Left colon (tissue), 2 donors: ENCODE measurements at regions not wholly inside any gene's neighbourhood (a gene's known extent, or its start where the extent isn't known, plus 50 kb on each side); places are given as distances from the start of the nearest gene placed in this dataset.
A peak's percentile ranks its signal among the peaks of the same experiment; 100 is the strongest.

Experiments used
- ATAC-seq: fragments of 200-7000 bp; cut with Tn5 transposase; one replicate; pipeline ENCODE4 v1.9.1; 2020; ENCODE audit warnings: mild to moderate bottlenecking, moderate library complexity
- DNase-seq, 2 donors: peaks; one replicate each; pipeline ENCODE4 v3.0.0-alpha.2; 2020
- intact Hi-C, 2 donors: fragments of 100-400 bp; cut with DNase I in 1 of 2; cut with micrococcal nuclease in 1 of 2; formaldehyde crosslinking; loops; one replicate each; pipeline versions ENCODE4 v1.11.2 to v1.14.0; 2022; cut with DNase I, micrococcal nuclease
- donor health status: DM: no; HTN: no; CAD: no.
- donor health status: DM: yes; HTN: yes; CAD: no.

GRCh38 chr10:28807760-28808613 lies 130.7 kb downstream of the BAMBI start:
- DNase-seq (no peak), ATAC-seq (no peak)
- intact Hi-C loops: no loop called here

GRCh38 chr10:28808693-28809092 lies 131.4 kb downstream of the BAMBI start:
- ATAC-seq: no peak

GRCh38 chr10:28810057-28810870 lies 132.9 kb downstream of the BAMBI start:
- ATAC-seq (no peak), DNase-seq (no peak)
- intact Hi-C loops: no loop called here

More at GRCh38 chr10:28808693-28809092, 131.4 kb downstream of the BAMBI start:
- DNase-seq: no peak
- intact Hi-C loops: no loop called here

GRCh38 chr10:28811639-28812349 lies 134.5 kb downstream of the BAMBI start:
- DNase-seq (no peak), ATAC-seq (no peak)
- intact Hi-C loops: no loop called here

- intact Hi-C loops: no loop called here
- DNase-seq: no peak
- no peak for ATAC-seq
These were observed 135.4 kb downstream of the BAMBI start for GRCh38 chr10:28812384-28813372.

- DNase-seq (no peak), ATAC-seq (no peak)
- intact Hi-C loops: no loop called here
These were observed 138.4 kb downstream of the BAMBI start for GRCh38 chr10:28815681-28816080.

- DNase-seq: no peak
- ATAC-seq: no peak
- intact Hi-C loops: no loop called here
These were observed 145.6 kb downstream of the BAMBI start for GRCh38 chr10:28822719-28823464.

GRCh38 chr10:28823501-28824075 lies 146.3 kb downstream of the BAMBI start:
- DNase-seq: no peak
- intact Hi-C loops: no loop called here
- no peak for ATAC-seq

GRCh38 chr10:28833313-28833712 lies 156.0 kb downstream of the BAMBI start:
- DNase-seq (no peak), ATAC-seq (no peak)
- intact Hi-C loops: no loop called here

- DNase-seq (no peak), ATAC-seq (no peak)
- intact Hi-C loops: no loop called here
These were observed 159.1 kb downstream of the BAMBI start for GRCh38 chr10:28836435-28836743.

- ATAC-seq: no peak
- intact Hi-C loops: no loop called here
These were observed 160.5 kb downstream of the BAMBI start for GRCh38 chr10:28837613-28838390.

GRCh38 chr10:28838908-28839307 lies 161.6 kb downstream of the BAMBI start:
- peak; percentile 23 to 37 for DNase-seq
- peak; percentile 97 for ATAC-seq
- intact Hi-C loops: no loop called here

More at GRCh38 chr10:28837613-28838390, 160.5 kb downstream of the BAMBI start:
- no peak for DNase-seq

- DNase-seq: no peak
- ATAC-seq: peak; percentile 68
- intact Hi-C loops: no loop called here
These were observed 162.3 kb downstream of the BAMBI start for GRCh38 chr10:28839600-28840007.

- intact Hi-C loops: no loop called here
- no peak for DNase-seq
- ATAC-seq: no peak
These were observed 162.9 kb downstream of the BAMBI start for GRCh38 chr10:28840202-28840601.

- ATAC-seq (no peak), DNase-seq (no peak)
- intact Hi-C loops: no loop called here
These were observed 163.7 kb downstream of the BAMBI start for GRCh38 chr10:28840971-28841370.

- DNase-seq: no peak
- ATAC-seq: no peak
- intact Hi-C loops: no loop called here
These were observed 164.3 kb downstream of the BAMBI start for GRCh38 chr10:28841625-28842024.

GRCh38 chr10:28842321-28842720 lies 165.0 kb downstream of the BAMBI start:
- intact Hi-C loops: no loop called here
- DNase-seq (no peak), ATAC-seq (no peak)
